CD4-positive, alpha-beta T cell treated with Interleukin-17A for 1 hour (primary cell): ENCODE measurements at regions not wholly inside any gene's neighbourhood (a gene's known extent, or its start where the extent isn't known, plus 50 kb on each side); places are given as distances from the start of the nearest gene placed in this dataset.

ENCODE experiments used
- DNase-seq: peaks from one replicate; pipeline ENCODE4 v3.0.0-alpha.2; 2020

- DNase-seq = no peak
Measured at GRCh38 chr5:8247049-8247899, 378.3 kb downstream of the MTRR start.

DNA sequence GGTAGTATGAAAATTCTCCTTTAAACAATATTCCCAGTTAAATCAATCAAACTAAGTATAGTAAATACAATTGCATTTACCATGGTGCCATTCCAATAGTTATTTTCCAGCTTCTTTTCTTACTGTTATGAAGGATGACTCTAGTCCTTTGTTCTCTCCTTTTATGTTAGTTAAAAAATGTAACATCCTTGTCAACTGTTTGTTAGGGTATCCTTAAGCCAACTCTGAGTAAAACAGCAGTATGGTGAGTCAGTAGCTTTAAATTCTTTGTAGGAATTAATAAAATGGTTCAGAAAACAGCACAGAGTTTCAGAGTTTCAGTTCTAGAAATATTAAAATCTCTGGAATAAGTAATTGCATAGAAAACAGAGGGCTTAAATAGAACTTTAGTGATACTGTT, 384.4 kb downstream of the MTRR start:
- DNase-seq = no peak

GRCh38 chr5:8254674-8255073, 385.7 kb downstream of the MTRR start:
- no peak for DNase-seq

DNA sequence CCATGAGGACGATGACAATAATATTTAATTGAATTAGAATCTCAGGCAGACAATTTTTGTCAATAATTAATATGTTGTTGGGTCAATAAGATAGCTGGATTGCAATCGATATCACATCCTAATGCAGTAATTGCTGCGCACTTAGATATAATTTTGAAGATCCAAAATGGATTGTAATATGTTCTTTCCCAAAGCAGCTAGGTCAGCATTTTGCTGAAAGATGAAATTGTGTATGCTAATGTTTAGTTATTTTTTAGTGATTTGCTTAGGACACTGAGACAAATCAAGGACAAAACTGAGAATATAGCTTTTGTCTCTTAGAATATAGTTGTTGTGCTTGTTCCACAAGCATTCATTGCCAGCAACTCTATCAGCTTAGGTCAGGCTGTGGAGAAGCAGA, 389.9 kb downstream of the MTRR start:
- no peak for DNase-seq

DNA sequence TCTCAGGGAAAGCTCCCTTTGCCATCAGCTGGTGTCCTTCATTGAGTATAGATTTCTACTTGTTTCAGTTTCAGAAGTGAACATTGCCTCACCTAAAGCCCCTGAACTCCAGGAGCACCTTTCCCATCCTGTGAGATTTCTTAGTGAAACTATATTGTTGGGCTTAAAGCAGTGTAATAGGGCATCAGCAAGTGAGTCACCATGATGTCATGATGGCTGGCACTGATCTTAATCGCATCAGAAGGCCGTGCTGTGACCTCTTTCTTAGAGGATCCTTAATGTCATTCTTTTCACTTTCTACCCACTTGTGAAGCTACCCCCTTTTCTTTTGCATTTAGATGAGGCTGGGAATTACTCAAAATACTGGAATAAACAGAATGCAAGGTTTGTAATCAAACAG, 401.3 kb downstream of the MTRR start:
- no peak for DNase-seq

- no peak for DNase-seq
Measured at GRCh38 chr5:8280711-8281363, 411.9 kb downstream of the MTRR start.

DNA sequence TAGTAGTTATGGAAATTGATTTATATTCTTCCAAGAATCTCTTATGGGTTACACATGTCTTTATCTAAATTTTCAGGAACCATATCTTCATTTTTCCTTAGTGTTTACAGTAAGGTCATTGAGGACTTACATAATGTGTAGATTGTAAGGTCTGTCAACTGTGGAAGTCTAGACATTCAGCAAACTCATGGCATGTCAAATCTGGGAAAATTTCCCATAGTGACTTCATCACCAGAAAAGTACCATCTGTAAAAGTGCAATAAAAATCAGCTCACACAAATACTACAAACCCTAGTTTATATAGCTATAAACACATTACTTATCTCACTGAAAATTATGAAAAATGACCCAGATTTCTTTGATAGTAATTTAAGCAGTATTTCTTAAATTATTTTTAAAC, 419.4 kb downstream of the MTRR start:
- DNase-seq = no peak

DNA sequence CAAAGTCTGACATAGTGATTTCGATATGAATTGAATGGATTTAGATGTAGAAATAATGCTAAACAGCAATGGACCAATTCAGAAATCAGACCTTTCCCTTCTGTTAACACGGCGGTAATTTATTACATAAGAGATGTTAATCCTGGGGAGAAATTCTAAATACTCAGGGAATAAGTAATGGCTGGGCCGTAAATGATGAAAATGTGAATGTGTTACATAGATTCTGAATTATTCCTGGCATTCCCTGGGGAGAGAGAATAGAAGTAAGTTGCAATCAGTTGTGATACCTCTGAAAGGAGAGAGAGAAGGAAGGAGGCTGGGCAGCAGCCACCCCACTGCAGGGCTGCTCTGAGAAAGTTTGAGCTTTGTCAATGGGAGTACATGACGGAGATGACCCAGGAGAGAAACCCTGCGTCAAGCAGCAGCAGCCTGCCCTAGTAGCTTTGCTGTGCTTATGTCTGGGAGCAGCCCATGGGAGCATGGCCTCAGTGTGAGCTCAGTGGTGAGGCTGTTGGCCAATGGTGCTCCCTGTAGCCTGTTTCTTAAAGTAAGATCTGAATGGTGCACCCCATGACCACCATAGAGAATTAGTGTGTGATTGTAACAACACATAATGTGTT, 420.1 kb downstream of the MTRR start:
- DNase-seq = no peak

GRCh38 chr5:8289779-8290178, 420.8 kb downstream of the MTRR start:
- no peak for DNase-seq

- no peak for DNase-seq
Measured at GRCh38 chr5:8290721-8291120, 421.8 kb downstream of the MTRR start.

DNA sequence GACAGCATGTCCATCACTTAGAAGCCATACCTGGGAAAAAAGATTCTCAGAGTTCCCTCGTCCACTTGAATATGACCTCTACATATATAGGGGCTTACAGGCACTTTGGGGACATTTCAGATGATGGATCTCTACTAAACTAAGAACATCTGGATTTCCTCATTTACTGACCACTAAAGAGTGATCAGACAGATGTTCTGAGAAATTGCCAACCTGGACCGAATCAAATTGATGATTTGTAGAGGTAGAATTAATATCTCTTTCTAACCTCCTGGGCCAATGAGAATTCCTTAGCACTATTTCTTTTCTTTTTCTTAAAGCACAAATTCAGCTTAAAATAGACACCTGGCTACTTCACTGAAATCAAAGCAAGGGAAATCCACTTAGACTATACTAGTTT, 422.7 kb downstream of the MTRR start:
- DNase-seq = no peak

DNA sequence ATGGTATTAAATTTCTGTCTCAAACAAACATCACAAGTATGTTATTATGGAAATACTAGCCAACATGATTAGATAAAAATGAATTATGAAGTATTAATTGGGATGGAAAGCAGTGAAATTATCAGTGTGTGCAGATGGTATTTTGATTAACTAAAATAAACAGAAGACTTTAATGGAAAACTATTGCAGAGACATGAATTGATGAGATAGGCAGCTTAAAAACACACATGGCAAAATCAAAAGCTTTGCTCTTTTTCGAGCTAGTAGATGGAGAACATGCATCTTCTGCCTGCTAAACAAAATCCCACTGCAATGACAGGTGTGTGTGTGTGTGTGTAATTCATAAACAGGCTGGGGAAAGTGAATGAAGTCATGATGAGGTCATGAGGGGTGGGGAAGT, 426.2 kb downstream of the MTRR start:
- DNase-seq = no peak

DNA sequence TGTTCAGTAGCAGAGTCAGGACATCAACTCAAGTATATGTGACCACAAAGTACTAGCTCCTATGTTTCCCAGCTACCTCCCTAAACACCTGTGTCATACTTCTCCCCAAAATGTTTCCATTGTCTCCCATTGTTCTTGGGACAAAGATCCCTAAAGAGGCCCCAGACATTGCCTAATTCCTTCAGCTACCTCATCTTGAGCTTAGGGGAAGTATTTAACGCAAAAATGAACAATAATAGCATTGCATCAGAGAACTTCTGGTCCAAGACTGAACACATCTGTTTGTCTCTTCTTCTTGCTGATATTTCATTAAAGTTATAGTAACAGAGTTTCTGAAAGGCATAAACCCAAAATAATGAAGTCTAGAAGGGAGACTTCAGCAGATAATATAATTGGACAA, 430.8 kb downstream of the MTRR start:
- no peak for DNase-seq

DNA sequence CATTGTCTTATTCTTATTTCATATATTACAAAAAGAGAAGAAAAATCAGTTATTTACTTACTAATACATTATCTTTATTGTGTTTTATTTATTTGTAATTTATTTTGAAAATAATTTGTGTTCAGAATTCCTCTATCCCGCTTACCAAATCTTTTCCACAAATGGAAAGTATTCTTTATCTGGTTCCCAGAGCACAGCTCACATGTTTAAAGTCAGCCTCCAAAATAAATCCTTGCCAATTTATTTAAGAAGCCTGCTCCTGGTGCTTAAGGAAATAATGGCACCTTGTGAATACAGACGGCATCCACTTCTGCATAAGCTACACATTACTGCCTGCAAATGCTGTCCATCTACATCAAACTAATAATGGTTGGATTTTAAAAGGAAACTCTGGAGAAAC, 435.4 kb downstream of the MTRR start:
- DNase-seq = no peak

DNA sequence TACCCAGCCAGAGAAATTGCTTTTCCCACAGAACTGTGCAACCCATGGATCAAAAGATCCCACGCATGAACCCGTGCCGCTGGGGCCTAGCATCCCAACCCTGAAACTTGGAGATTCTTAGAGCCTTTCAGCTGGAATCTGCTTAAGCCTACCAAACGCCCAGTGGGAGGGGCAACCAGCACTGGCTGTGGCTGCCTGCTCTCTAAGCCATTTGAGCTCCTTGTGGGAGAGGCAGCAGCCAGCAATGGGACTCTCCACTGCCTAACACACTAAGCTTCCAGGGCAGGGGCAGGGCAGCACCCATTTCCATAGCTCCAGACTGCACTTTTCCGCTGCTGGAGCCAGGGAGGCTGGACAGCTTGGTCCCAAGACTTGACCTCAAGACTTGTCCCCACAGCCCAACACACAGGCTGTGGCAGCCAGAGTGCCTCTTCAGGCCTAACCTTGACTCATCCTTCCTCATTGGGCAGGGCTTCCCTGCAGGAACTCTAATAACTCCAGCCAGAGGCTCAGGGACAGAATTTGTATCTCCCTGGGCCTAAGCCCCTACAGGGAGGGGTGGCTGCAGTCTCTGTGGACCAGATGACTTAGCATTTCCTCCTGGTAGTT, 437.4 kb downstream of the MTRR start:
- DNase-seq = no peak

- DNase-seq = no peak
Measured at GRCh38 chr5:8314965-8315364, 446.0 kb downstream of the MTRR start.

GRCh38 chr5:8316608-8317280, 447.8 kb downstream of the MTRR start:
- DNase-seq = no peak

GRCh38 chr5:8317335-8317734, 448.4 kb downstream of the MTRR start:
- DNase-seq = no peak

DNA sequence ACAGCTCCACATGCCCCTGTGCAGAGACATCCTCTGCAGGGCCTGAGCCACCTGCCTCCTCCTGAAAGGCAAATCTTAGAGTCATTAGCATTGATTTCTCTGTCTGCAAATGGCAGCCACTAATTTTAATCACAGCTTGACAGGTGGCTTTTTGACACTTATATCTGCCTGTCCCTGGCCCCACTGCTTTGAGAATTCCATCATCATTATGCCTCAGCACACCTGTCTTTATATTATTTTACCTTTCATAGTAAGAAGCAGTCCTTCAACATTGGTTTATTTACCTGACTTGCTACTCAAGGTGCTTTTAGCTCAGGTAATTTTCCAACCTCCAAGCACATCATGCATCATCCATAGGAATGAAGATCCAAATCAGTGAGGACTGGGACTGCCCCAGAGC, 451.3 kb downstream of the MTRR start:
- no peak for DNase-seq

- DNase-seq = no peak
Measured at GRCh38 chr5:8321272-8321671, 452.3 kb downstream of the MTRR start.

- no peak for DNase-seq
Measured at GRCh38 chr5:8322484-8322883, 453.5 kb downstream of the MTRR start.

DNA sequence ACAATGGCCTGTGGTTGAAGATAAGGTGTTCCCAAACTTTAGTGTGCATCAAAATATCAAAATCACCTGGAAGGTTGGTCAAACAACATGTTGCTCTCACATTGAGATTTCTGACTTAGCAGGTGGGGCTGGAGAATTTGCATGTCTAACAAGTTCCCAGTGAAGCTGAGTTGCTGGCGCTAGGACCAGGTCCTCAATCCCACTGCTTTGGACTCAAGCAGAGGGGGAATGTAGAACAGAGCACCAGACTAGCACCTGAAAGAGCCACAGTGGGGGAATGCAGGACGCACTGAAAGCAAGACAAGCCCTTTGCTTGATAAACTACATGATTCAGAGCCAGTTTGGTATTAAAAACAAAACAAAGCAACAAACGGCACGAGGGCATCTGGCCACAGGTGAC, 458.1 kb downstream of the MTRR start:
- DNase-seq = no peak

GRCh38 chr5:8329773-8330172, 460.8 kb downstream of the MTRR start:
- DNase-seq = no peak
